ENCODE measurements at regions not wholly inside any gene's neighbourhood (a gene's known extent, or its start where the extent isn't known, plus 50 kb on each side); places are given as distances from the start of the nearest gene placed in this dataset.

DNA sequence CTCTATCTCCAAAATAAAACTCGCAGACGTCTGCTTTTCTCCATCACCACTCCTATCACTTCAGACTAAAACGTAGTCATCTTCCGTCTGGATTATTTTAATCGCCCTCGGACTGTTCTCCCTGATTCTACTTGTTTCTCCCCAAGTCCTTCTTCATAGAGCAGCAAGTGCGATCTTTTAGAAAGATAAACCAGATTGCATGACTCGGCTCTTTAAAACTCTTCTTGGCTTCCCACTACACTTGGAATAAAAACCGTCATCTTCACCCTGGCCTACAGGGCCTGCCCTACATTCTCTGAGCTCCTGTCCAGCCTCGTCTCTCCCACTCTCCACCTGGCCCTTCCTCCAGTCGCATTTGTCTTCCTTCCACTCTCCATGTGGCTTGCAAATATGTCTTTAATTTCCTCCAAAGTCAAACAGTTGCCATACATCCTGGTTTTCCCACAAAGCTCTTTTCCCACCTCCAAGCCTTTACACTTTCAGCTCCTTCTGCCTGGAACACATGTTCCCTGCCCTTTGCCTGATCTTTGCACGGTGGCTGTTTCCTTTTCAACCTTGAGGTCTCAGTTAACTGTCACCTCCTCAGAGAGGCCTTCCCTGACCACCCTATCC, 70.5 kb upstream of the DHX40 start:
- peaks cover 3% of the 10 kb centered on the region; the same call in 1 of the 3 replicates for H3K36me3 Mint-ChIP-seq (ENCODE audit: low read depth)
- Histone ChIP-seq H2AFZ (peak overlapping the region; percentile 86; the same call in 1 of the 2 replicates), H3K4me1 (ENCODE audit: insufficient read depth) (no peaks in the 10 kb centered on the region), H4K20me1 (replicated peaks; ENCODE audit: insufficient read depth) (no peaks in the 10 kb centered on the region), H3K4me3 (no peak overlapping the region), H3K27ac (ENCODE audit: low read depth) (no peak overlapping the region), H3K27me3 (ENCODE audit: insufficient read depth) (no peaks in the 10 kb centered on the region), H3K4me2 (no peak overlapping the region), H3K36me3 (ENCODE audit: insufficient read depth) (no peaks in the 10 kb centered on the region), H3K79me2 (replicated peaks; ENCODE audit: insufficient read depth) (no peaks in the 10 kb centered on the region), H3K9me2 (ENCODE audit: insufficient read depth) (no peaks in the 10 kb centered on the region), H3F3A (replicated peaks; ENCODE audit: low read depth) (no peaks in the 10 kb centered on the region)
- H3K27me3 Mint-ChIP-seq (ENCODE audit: insufficient read depth, low read depth, poor library complexity) = peaks cover 4% of the 10 kb centered on the region
- TF ChIP-seq STAT1 (IDR thresholded peaks at IDR 0.05; ENCODE audit: unreplicated experiment) (no peak), NANOG (IDR thresholded peaks at IDR 0.05; ENCODE audit: borderline replicate concordance) (no peak), CREB1 (CRISPR knock-in tag; IDR thresholded peaks at IDR 0.05; ENCODE audit: low read depth) (no peak), ZNF331 (CRISPR knock-in tag; IDR thresholded peaks at IDR 0.05; ENCODE audit: low read depth) (no peak), EZH2 (IDR thresholded peaks at IDR 0.05; ENCODE audit: low read depth, unreplicated experiment) (no peak)
- DNase-seq (ENCODE audit: low spot score) (no peak), ATAC-seq (no peak)
- no peak overlapping the region for H3K27ac Mint-ChIP-seq
- H3K9me3 Mint-ChIP-seq = peaks cover 5% of the 10 kb centered on the region; the same call in 2 of the 3 replicates
- no peak overlapping the region for H3K4me3 Mint-ChIP-seq
- peaks cover 3% of the 10 kb centered on the region for H3K4me1 Mint-ChIP-seq

DNA sequence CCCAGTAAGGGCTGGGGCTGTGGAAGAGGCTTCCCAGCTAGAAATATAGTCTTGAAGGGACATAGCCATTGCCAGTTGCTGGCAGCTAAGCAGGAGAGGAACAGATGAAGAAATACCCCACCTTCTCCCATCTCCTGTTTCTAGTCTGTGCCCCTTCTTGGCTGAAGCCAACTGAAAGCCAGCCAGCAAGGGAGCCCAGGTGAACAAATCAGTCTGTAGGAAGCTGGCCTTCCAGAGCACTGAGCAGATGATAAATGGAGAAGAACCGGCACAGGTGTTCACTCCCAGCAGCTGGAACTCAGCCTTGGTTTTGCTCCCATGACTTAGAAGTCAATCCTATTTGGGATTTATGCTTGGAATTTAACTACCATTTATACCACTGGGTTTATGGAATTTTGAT, 69.2 kb upstream of the DHX40 start:
- no peak overlapping the region for H2AFZ ChIP-seq
- no peaks in the 10 kb centered on the region for H3K36me3 ChIP-seq (ENCODE audit: insufficient read depth)
- no peaks in the 10 kb centered on the region for H4K20me1 ChIP-seq (replicated peaks; ENCODE audit: insufficient read depth)
- H3K9me3 Mint-ChIP-seq = peaks cover 5% of the 10 kb centered on the region; the same call in 2 of the 3 replicates
- peaks cover 3% of the 10 kb centered on the region; the same call in 1 of the 3 replicates for H3K36me3 Mint-ChIP-seq (ENCODE audit: low read depth)
- H3K27me3 Mint-ChIP-seq (ENCODE audit: insufficient read depth, low read depth, poor library complexity) = peaks cover 4% of the 10 kb centered on the region
- H3K4me3 ChIP-seq = no peak overlapping the region
- H3K4me3 Mint-ChIP-seq = no peak overlapping the region
- H3F3A ChIP-seq (replicated peaks; ENCODE audit: low read depth) = no peaks in the 10 kb centered on the region
- H3K27me3 ChIP-seq (ENCODE audit: insufficient read depth) = no peaks in the 10 kb centered on the region
- no peak overlapping the region for H3K27ac Mint-ChIP-seq
- H3K79me2 ChIP-seq (replicated peaks; ENCODE audit: insufficient read depth) = no peaks in the 10 kb centered on the region
- no peaks in the 10 kb centered on the region for H3K4me1 ChIP-seq (ENCODE audit: insufficient read depth)
- H3K4me1 Mint-ChIP-seq = peaks cover 3% of the 10 kb centered on the region
- TF ChIP-seq ZNF114 (CRISPR knock-in tag; IDR thresholded peaks at IDR 0.05) (no peak), ZNF331 (CRISPR knock-in tag; IDR thresholded peaks at IDR 0.05; ENCODE audit: low read depth) (no peak), CREB1 (CRISPR knock-in tag; IDR thresholded peaks at IDR 0.05; ENCODE audit: low read depth) (no peak), NANOG (IDR thresholded peaks at IDR 0.05; ENCODE audit: borderline replicate concordance) (no peak), POLR2AphosphoS5 (IDR thresholded peaks at IDR 0.05; ENCODE audit: low read depth) (no peak), STAT1 (IDR thresholded peaks at IDR 0.05; ENCODE audit: unreplicated experiment) (no peak)
- TF ChIP-seq, protein P1, sequence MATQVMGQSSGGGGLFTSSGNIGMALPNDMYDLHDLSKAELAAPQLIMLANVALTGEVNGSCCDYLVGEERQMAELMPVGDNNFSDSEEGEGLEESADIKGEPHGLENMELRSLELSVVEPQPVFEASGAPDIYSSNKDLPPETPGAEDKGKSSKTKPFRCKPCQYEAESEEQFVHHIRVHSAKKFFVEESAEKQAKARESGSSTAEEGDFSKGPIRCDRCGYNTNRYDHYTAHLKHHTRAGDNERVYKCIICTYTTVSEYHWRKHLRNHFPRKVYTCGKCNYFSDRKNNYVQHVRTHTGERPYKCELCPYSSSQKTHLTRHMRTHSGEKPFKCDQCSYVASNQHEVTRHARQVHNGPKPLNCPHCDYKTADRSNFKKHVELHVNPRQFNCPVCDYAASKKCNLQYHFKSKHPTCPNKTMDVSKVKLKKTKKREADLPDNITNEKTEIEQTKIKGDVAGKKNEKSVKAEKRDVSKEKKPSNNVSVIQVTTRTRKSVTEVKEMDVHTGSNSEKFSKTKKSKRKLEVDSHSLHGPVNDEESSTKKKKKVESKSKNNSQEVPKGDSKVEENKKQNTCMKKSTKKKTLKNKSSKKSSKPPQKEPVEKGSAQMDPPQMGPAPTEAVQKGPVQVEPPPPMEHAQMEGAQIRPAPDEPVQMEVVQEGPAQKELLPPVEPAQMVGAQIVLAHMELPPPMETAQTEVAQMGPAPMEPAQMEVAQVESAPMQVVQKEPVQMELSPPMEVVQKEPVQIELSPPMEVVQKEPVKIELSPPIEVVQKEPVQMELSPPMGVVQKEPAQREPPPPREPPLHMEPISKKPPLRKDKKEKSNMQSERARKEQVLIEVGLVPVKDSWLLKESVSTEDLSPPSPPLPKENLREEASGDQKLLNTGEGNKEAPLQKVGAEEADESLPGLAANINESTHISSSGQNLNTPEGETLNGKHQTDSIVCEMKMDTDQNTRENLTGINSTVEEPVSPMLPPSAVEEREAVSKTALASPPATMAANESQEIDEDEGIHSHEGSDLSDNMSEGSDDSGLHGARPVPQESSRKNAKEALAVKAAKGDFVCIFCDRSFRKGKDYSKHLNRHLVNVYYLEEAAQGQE (IDR thresholded peaks at IDR 0.05; ENCODE audit: unreplicated experiment) = no peak
- TF ChIP-seq, protein P2, sequence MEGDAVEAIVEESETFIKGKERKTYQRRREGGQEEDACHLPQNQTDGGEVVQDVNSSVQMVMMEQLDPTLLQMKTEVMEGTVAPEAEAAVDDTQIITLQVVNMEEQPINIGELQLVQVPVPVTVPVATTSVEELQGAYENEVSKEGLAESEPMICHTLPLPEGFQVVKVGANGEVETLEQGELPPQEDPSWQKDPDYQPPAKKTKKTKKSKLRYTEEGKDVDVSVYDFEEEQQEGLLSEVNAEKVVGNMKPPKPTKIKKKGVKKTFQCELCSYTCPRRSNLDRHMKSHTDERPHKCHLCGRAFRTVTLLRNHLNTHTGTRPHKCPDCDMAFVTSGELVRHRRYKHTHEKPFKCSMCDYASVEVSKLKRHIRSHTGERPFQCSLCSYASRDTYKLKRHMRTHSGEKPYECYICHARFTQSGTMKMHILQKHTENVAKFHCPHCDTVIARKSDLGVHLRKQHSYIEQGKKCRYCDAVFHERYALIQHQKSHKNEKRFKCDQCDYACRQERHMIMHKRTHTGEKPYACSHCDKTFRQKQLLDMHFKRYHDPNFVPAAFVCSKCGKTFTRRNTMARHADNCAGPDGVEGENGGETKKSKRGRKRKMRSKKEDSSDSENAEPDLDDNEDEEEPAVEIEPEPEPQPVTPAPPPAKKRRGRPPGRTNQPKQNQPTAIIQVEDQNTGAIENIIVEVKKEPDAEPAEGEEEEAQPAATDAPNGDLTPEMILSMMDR (conservative IDR thresholded peaks at IDR 0.05; ENCODE audit: low read depth in 2 of 2) = no peak
- H3K27ac ChIP-seq (ENCODE audit: low read depth) = no peak overlapping the region
- DNase-seq (ENCODE audit: low spot score) (no peak), ATAC-seq (no peak)
- H3K4me2 ChIP-seq = no peak overlapping the region
- no peaks in the 10 kb centered on the region for H3K9me2 ChIP-seq (ENCODE audit: insufficient read depth)
